GM18519 (cell line): ENCODE measurements at regions not wholly inside any gene's neighbourhood (a gene's known extent, or its start where the extent isn't known, plus 50 kb on each side); places are given as distances from the start of the nearest gene placed in this dataset.
"Not testable (repeated sequence)": the region's sequence is repeated elsewhere in the genome, so short reads cannot be mapped to it uniquely, and the experiment has no call there.

ENCODE experiments used
- ATAC-seq: cut with Tn5 transposase; IDR thresholded peaks from one replicate; pipeline ENCODE4 v1.9.1; 2021; ENCODE audit warnings: mild to moderate bottlenecking, moderate library complexity; ENCODE audit not compliant: unreplicated experiment, low FRiP score

DNA sequence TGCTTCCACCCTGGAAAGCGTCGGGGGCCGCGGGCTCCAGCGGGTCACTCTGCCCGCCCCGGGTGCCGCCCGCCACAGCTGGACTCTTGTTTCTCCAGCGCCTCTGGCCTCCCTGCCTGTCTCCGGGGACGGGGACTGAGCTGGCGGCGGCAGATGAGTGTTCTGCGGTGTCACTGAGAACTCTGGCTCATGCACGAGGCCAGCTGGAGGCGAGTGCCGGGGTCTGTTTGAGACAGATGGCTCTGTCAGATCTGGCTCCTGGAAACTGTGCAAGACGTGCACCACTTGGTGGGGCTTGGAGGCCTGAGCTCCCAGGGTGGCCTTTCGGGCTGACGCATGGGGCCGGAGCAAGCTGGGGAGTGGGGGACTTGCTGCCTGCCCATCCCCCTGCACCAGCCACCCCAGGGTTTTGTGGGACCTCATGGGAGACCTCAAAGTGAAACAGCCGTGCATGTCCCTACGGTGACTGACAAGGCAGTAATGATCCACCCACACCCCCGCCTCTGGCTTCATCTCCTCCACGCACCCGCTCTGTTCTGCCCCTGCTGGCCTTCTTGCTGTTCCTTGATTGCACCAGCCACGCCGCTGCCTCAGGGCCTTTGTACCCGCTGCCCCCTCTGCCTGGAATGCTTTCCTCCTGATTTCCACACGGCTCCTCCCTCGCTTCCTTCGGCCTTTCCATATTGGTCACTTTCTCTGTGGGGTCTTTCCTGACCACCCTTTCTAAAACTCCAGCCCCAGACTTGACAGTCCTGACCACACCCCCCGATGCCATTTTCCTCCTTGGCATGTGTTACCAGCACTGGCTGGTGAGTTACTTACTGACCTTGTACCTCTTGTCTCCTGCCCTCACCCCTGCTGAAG, 174.9 kb upstream of the CIBAR2 start:
- ATAC-seq, result no peak

DNA sequence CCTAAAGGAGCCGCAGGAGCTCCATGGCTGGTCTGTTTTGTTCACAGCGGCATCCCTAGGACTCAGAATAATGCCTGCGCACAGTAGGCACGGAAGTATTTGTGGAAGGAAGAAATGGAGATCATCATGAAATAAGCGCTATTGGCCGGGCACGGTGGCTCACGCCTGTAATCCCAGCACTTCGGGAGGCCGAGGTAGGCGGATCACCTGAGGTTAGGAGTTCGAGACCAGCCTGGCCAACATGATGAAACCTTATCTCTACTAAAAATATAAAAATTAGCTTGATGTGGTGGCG, 175.5 kb upstream of the CIBAR2 start:
- ATAC-seq, result not testable (repeated sequence)

DNA sequence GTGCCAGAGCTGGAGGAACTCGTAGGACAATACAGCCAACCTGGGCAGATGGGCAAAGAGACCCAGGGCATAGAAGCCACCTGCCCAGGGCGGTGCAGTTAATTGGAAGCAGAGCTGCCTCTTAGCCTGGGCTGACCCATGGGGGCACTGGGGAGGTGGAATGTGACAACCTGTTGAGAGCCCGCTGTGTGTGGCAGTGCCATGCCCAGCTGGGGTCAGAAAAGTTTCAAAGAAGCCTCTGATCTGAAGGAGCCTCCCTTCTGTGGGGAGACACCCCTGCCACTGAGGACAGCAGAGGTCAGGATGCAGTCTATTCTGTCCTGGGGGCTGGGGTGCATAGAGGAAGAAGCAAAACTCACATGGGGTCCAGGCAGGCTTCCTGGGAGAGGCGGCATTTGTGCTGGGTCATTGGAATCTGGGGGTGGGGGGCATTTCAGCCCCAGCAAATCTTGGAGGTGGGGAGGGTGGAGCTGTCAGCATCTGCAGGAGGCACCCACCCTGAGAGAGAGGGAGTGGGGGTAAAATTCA, 176.1 kb upstream of the CIBAR2 start:
- no peak for ATAC-seq

DNA sequence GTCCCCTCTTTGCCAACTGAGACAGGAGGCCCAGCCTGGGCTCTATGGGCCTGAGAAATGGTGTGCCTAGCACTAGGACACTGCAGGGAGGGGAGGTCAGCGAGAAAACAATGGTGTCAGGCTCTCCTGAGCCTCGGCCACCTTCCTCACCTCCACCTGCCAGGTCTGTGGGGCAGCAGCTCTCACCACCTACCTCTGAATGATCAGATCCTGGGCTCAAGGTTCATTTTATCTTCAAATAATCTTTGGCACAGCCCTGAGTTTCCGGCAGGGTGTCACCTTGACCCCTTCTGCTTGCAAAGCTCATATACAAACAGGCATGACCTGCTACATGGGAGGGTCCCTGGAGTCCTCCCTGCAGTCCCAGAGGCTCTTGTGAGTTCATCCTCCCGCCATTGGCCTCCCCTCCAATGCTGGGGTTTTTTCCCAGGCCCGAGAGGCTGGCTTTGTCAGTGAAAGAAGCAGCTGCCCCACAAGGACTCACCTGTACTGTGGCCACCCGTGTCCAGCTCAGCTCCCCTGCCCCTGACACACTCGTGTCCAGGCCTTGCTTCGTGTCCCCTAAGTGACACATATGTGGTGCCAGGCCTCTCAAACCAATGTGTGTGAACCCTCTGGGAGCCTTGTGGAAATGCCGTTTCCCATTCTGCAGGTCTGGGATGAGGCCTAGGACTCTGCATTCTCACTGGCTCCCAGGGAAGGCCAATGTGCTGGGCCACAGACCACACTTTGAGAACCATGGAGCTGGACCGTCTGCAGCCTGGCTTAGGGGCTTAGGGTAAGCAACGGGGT, 176.8 kb upstream of the CIBAR2 start:
- no peak for ATAC-seq

DNA sequence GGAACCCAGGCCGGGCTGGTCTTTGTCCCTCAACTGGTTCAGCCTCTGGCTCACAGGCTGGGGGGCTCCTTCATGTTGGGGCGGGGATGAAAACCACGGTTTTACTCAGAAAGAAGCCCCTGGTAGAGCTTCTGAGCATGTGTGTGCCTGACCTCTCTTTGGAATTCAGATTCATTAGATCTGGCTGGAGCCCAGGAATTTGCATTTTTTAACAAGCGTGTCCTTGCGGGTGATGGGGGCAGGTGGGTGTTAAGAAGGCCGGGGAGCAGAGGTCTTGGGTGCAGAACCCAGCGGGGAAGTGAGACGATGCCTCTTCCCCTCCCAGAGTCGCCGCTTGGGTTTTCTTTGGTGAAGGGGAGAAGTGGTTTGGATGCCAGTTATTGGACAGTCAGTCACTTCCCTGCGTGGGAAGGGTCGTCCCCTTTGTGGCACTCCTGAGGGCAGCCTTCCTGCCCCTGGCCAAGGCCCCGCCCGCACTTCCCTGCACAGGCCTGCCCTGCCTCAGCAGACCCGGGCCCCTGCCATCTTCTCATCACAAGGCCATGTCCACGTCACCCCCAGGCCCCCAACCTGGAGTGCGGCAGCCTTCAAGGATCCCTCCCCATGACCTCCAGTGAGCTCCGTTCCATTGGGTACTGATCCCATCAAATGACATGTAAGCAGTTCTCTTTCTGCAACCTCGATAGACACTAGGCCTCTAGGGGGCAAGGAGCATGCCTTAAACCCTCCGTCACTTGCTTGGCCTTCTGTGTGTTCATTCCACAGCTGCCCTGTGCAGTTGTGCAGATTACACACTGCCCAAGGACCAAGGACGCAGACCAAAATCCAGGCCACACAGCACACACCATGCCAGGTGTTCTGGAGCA, 177.7 kb upstream of the CIBAR2 start:
- no peak for ATAC-seq

DNA sequence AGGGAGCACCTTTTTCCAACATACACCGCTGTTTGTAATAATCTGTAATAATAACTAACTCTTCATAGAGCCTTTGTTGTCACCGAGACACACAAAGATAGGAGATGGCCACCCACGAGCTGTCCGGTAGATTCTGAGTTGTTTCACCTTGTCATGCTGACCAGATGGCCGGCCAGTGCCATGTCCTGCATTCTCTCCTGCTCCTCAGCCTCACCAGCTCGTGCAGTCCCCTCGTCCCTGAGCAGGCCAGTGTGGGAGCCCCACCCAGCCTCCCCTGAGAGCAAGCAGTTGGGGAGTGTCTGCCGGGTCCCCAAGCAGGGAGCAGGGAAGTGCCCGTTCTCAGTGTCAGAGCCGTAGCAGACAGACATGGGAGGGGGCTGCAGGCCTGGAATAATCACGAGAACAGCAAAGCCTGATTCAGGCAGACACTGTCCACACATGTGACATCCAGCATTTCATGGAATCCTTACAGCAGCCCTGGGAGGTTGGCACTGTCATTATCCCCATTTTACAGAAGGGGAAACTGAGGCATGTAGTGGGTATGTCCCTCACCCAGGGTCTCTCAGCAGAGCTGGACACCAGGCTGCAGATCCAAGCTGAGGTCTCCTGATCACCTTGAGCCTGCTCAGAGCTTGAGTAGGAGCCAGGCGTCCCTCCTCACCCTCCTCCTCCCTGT, 178.5 kb upstream of the CIBAR2 start:
- no peak for ATAC-seq

DNA sequence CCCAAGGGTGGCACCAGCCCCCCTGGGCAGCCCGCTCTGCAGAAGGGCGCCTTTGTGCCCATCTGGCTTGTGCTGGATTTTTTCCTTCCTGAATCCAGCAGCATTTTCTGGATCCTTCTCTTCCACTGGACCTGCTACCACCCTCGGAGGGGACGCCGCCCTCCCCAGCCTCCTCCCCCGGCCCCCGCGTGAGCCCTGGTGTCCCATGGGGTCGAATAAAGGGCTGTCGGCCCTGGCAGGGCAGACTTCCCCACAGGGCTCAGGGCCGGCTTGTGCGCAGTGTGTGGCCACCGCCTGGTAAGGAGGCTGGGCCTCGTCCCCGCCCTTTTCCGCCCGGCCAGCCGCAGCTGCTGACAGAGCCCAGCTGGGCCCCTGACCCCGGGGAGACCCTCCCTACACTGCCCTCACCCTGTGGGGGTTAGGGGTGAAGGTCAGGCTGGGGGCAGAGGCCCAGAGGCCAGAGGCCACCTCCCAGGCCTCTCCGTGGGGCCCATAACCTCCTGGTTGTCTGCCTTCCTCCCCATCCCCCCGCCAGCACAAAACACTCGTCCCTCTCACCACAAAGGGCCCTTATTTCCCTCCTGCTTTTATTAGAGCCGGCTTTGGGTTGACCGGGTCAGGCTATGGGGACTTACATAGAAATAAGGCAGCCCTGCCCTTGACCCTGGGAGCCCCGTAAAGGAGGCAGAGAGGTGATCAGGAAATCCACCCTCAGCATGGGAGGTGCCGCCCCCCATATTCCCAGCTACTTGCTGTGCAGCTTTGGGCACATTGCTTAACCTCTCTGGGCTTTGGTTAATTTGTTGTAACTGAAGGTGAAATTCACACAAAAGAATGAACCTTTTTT, 179.3 kb upstream of the CIBAR2 start:
- ATAC-seq, result no peak

DNA sequence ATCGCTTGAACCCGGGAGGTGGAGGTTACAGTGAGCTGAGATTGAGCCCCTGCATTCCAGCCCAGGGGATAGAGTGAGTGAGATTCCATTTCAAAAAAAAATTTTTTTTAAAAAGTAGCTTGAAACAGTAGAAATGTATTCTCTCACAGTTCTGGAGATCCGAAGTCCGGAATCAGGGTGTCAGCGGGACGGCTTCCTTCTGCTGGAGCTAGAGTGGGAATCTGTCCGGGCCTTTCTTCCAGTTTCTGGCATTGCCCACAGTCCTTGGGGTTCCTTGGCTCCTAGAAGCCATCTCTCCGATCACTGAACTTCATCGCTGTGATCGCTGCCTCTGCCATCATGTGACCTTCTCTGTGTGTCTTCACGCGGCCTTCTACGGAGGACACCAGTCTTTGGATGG, 181.2 kb upstream of the CIBAR2 start:
- ATAC-seq, result no peak

DNA sequence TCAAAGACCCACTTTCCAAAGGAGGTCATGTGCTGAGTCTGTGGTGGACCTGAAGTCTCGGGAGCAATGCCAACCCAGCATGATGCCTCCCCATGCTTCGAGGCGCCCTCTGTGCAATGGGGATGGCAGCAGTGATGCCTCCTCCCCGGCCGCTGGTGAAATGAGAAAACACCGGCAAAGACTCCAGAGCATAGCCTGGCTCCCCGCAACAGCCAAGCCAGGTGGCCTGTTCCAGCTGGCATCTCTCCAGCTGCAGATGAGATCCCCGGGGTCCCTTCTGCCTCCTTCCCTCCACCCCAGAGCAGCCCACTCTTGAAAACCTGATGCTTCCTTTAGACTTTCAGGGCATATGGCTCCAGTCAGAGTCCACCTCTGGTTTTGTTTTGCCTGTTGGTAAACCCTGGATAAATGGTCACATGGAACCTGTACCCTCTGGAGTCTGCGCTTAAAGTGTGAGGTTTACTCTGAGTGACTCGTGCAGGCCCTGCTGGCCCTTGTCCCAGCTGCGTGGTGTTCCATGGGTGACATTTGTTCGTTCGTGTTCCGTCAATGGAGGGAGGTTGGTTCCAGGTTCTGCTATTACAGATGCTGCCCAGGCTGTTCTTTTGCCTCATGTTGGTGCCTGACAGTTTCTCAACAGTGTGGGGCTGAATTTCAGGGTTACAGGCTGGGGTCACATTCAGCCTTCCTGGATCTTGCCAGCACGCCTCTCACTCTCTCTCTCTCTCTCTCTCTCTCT, 181.8 kb upstream of the CIBAR2 start:
- no peak for ATAC-seq

DNA sequence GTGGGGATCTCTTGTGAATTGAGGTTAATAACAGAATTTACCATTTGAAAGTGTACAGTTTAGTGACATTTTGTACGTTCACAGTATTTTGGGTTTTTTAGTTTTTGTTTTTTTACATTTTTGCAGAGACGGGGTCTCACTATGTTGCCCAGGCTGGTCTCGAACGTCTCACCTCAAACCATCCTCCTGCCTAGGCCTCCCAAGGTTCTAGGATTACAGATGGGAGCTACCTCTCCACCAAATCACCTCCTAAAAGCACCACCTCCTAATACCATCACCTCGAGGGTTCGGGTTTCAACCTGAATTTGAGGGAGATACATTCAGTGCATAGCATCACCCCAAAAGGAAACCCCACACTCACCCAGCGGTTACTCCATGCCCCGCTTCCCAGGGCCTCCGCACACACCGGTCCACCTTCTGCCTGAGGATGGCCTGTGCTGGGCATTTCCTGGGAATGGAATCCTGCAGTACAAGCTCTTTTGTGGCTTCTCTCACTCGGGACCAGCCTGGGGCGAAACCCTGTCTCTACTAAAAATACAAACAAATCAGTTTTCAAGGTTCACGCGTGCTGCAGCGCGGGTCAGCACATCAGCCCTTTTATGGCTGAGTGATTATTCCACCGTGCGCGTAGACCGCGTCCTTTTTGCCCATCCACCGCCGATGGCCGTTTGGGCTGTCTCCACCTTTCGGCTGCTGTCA, 182.7 kb upstream of the CIBAR2 start:
- ATAC-seq, result no peak

DNA sequence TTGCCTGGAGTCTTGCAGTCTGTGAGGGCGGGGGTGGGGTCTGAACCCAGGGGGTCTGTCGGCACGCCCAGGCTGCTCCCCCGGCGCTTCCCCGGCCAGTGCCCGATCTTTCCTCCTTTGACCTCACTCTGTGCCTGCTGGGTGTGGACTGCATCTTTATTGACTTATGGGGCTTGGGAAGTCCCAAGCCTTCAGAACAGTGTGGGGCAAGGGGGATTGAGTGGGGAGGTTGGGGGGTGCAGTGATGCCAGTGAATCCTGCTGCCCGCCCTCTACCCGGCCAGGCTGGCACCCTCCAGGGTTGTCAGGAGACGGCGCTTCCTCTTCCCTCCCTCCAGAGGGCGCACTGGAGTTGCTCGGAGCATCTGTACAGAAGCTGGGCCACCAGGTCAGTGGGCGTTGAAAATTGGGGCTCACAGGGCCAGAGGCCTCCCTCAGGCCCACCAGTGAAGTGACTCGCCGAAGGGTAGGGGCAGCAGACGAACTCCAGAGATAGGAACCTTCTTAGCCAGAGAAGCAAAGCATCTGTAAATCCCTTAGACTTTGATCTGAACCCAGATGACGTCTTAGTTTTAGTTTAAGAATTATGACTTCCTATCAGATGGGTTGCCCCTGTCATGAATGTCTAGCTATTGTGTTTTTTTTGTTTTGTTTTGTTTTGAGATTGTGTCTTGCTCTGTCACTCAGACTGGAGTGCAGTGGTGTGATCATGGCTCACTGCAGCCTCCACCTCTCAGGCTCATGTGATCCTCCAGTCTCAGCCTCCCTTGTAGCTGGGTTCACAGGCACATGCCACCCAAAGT, 184.8 kb upstream of the CIBAR2 start:
- no peak for ATAC-seq

DNA sequence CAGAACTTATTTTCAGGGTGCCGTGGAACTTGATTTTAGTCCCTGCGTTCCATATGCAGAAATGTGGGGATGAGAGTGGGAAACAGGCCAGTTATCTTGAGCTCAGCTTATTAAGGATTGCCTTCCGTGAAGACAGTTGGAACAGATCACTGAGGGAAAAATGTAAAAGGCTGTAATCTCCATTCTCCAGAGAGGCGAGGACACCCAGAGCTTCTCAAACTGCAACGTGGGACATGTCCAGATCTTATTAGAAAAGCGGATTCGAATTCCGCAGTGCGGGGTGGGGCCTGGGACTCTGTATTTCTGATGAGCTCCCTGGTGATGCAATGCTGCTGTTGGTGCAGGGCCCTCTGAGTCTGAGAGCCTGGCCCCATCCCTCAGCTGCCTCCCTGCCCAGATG, 185.6 kb upstream of the CIBAR2 start:
- ATAC-seq, result no peak

DNA sequence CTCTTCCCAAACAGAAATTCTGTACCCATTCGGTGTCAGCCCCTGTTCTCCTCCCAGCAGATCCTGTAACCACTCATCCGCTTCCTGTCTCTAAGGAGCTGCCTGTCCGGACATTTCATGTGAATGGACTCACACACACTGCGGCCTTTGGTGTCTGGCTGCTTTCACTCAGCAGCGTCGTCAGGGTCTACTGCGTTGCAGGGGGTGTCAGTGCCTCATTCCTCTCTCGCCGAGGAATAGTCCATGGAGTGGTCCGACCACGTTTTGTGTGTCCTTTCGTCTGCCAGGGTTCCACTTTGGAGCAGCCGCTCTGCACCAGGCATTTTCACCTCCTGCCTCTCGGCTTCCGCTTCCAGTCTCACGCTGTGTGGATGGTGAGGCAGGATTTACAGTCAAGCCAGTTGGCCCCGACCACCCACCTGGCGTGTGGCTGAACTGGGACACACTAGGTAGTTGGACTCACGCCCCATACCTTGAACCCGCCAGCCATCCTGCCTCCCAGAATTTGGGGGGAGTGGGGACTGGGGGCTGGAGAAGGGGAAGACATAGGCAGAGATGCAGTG, 188.2 kb upstream of the CIBAR2 start:
- no peak for ATAC-seq

DNA sequence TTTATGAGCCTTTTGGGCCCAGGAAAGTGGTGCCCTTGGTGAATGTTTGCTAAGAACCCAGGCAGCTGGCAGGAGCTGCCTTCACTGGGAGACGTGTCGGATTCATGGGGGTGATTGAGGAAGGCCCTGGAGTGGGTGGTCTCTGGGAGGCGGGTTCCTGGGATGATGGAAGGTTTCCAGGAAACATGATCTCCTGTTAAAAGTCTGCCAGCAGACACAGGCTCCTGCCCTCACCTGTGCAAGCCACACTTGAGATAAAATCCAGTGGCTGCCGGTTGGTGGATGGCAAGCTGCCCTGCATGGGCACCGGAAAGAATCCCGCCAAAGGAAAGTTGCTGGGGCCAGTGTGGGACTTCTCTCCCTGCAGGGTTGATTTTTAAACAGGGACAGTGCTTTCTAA, 189.0 kb upstream of the CIBAR2 start:
- no peak for ATAC-seq

DNA sequence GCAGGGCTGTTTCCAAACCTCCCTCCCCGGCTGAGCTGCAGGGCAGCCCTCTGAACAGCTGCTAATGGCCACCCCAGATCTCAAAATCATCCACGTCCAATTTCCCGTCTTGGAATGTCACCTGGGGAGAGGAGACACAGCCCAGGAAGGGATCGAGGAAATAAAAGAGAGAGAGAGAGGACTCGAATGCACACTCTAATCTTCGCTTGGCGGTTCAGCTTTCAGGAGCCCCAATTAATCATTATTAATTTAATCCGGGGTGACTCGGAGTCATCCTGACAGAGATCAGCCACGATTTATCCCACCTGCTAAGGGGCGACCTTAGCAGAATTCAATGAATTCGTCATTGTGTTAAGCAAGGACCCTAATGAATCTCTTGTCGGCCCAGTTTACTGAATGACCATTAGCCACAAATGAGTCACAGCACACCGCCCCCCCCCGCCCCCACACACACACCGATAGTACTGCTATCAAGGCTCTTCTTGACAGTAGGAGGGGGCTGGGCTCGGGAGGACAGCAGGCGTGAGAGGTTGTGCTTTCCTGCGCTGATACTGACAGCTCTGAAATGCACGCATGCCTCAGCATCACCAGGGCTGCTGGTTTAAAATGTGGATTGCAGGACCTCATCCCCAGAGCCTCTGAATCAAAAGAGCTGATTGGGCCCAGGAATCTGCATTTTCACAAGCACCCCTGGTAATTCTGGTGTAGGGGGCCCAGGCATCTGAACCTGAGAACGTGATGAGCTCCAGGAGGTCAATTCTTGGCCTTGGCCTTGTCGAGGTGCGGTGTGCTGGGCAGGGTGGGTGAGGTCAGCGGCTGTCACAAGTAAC, 190.0 kb upstream of the CIBAR2 start:
- no peak for ATAC-seq

DNA sequence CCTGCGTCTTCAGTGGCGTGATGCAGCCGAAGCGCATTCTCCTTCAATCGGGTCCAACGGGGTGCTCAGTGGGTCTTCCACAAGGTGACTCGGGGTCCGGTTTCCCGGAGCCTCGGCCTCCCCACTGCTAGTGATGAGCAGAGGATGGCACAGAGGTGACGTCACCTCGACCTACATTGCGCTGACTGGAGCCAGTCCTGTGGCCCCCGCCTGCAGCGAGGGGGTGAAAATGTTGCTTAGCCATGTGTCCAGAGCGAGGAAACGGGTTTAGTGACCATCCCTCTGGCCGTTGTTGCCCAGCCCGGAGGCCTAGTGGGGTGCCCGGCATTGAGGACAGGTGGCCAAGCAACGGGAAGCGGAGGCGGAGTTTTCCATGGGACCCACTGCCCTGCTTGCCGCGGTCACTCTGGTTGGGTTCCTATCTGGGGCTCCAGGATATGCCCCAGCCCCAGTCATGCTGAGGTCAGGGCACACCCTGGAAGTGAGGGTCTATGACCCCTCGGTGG, 190.6 kb upstream of the CIBAR2 start:
- no peak for ATAC-seq
